HFF-Myc (cell line): ENCODE measurements at regions not wholly inside any gene's neighbourhood (a gene's known extent, or its start where the extent isn't known, plus 50 kb on each side); places are given as distances from the start of the nearest gene placed in this dataset.
"Not testable (repeated sequence)": the region's sequence is repeated elsewhere in the genome, so short reads cannot be mapped to it uniquely, and the experiment has no call there.

Experiments used
- DNase-seq: peaks from one replicate; pipeline ENCODE4 v3.0.0-alpha.2; 2011; ENCODE audit warnings: low read depth; ENCODE audit errors: extremely low read depth
- H3K4me3 ChIP-seq: replicated peaks from 2 replicates; pipeline ENCODE4 v1.5.1; 2011; ENCODE audit warnings: low read depth, mild to moderate bottlenecking, control low read depth, low read length
- CTCF ChIP-seq: IDR thresholded peaks from 2 replicates; pipeline ENCODE4 v1.5.1; 2012; ENCODE audit warnings: mild to moderate bottlenecking, low read depth, low read length, control low read depth; ENCODE audit errors: missing control alignments

- H3K4me3 ChIP-seq = no peak overlapping the region
- no peak for TF ChIP-seq CTCF
- DNase-seq = no peak
These were observed 73.5 kb upstream of the VCAM1 start for GRCh38 chr1:100646001-100646400.

GRCh38 chr1:100649146-100649545 is 70.4 kb upstream of the VCAM1 start:
- no peak overlapping the region for H3K4me3 ChIP-seq
- DNase-seq = no peak
- TF ChIP-seq CTCF = no peak

- H3K4me3 ChIP-seq = no peak overlapping the region
- no peak for TF ChIP-seq CTCF
- DNase-seq = no peak
These were observed 61.4 kb upstream of the VCAM1 start for GRCh38 chr1:100657876-100658715.

- DNase-seq = no peak
- TF ChIP-seq CTCF = no peak
- H3K4me3 ChIP-seq = no peak overlapping the region
These were observed 60.9 kb upstream of the VCAM1 start for GRCh38 chr1:100658716-100659026.

GRCh38 chr1:100661176-100661575 is 58.4 kb upstream of the VCAM1 start:
- no peak for DNase-seq
- TF ChIP-seq CTCF = no peak
- no peak overlapping the region for H3K4me3 ChIP-seq

- not testable (repeated sequence) for H3K4me3 ChIP-seq, DNase-seq
These were observed 51.0 kb upstream of the VCAM1 start for GRCh38 chr1:100668494-100668893.
